Osteoblast (primary cell): ENCODE measurements at regions not wholly inside any gene's neighbourhood (a gene's known extent, or its start where the extent isn't known, plus 50 kb on each side); places are given as distances from the start of the nearest gene placed in this dataset. TPM values are rescaled to one million over a fixed set of nuclear protein-coding genes. Genes with fewer than 3 reads are reported as not detected.

ENCODE experiments used
- DNase-seq: peaks from one replicate; pipeline ENCODE4 v3.0.0; 2011; ENCODE audit warnings: low spot score, mixed read lengths; ENCODE audit not compliant: insufficient read length; ENCODE audit errors: missing footprints
- H2AFZ ChIP-seq: 2 replicates; pipeline ENCODE4 v1.6.0; 2011; ENCODE audit warnings: mild to moderate bottlenecking, low read length
- H3K27ac ChIP-seq: 2 replicates; pipeline ENCODE4 v1.5.1; 2011; ENCODE audit warnings: mild to moderate bottlenecking, low read depth, low read length, moderate library complexity
- H3K27me3 ChIP-seq: 2 replicates; pipeline ENCODE4 v1.6.0; 2012; ENCODE audit warnings: mild to moderate bottlenecking, control low read depth, inconsistent platforms, low read length, moderate library complexity; ENCODE audit not compliant: insufficient read depth
- H3K36me3 ChIP-seq: 2 replicates; pipeline ENCODE4 v1.5.1; 2011; ENCODE audit warnings: mild to moderate bottlenecking, low read length, control low read depth, moderate library complexity; ENCODE audit not compliant: insufficient read depth
- H3K4me1 ChIP-seq: 2 replicates; pipeline ENCODE4 v1.5.1; 2011; ENCODE audit warnings: mild to moderate bottlenecking, low read length, control low read depth, moderate library complexity; ENCODE audit not compliant: insufficient read depth
- H3K4me2 ChIP-seq: 2 replicates; pipeline ENCODE4 v1.6.0; 2011; ENCODE audit warnings: mild to moderate bottlenecking, low read length; ENCODE audit not compliant: insufficient read depth
- H3K4me3 ChIP-seq: fragments of 200-600 bp; sonication (generic); 3 replicates; pipeline ENCODE4 v1.5.1; 2012; ENCODE audit warnings: mild to moderate bottlenecking, low read length, inconsistent platforms; ENCODE audit not compliant: insufficient read depth
- H3K79me2 ChIP-seq: 2 replicates; pipeline ENCODE4 v1.6.0; 2012; ENCODE audit warnings: mild to moderate bottlenecking, low read length, control low read depth, inconsistent platforms; ENCODE audit not compliant: insufficient read depth
- H3K9me3 ChIP-seq: 2 replicates; pipeline ENCODE4 v1.5.1; 2011; ENCODE audit warnings: low read depth, low read length, control low read depth
- H4K20me1 ChIP-seq: 2 replicates; pipeline ENCODE4 v1.6.0; 2012; ENCODE audit warnings: mild to moderate bottlenecking, low read length, control low read depth; ENCODE audit not compliant: insufficient read depth
- small RNA-seq: library from RNA; depleted of rRNA; stranded (forward); fragments of <200 nt; gene quantifications from one replicate; pipeline ENCODE3, GENCODE V24; 2012
- TF ChIP-seq, protein P1 (sequence below): IDR thresholded peaks from 2 replicates; pipeline ENCODE4 v1.5.1; 2011; ENCODE audit warnings: mild to moderate bottlenecking, low read depth, low read length, moderate library complexity; ENCODE audit errors: extremely low read depth

DNA sequence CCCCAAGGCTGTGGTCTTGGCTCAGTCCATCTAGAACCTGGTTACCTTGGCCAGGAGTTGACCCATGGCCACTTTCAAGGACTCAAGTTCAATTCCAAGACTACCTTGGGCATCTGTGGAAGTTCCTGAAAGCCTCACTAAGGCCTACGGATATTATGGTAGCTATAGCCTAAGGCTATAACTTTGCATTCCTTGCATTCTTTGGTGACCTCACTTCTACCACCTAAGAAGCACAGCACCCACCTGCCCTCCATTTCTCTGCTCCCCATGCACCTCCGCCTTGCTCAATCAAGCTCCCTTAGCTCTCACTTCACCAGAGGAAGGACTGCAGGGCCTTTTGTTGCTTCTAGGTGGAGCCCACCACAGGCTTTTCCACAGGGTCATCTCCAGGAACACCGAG lies 50.3 kb upstream of the GALNT18 start:
- Histone ChIP-seq H3K36me3 (no peaks in the 10 kb centered on the region), H3K27me3 (peaks cover 45% of the 10 kb centered on the region), H3K9me3 (peaks cover under 1% of the 10 kb centered on the region), H3K79me2 (no peaks in the 10 kb centered on the region), H3K4me1 (no peaks in the 10 kb centered on the region), H3K4me3 (no peak overlapping the region), H3K4me2 (no peak overlapping the region), H3K27ac (no peak overlapping the region), H2AFZ (no peak overlapping the region), H4K20me1 (no peaks in the 10 kb centered on the region)
- TF ChIP-seq, protein P1, sequence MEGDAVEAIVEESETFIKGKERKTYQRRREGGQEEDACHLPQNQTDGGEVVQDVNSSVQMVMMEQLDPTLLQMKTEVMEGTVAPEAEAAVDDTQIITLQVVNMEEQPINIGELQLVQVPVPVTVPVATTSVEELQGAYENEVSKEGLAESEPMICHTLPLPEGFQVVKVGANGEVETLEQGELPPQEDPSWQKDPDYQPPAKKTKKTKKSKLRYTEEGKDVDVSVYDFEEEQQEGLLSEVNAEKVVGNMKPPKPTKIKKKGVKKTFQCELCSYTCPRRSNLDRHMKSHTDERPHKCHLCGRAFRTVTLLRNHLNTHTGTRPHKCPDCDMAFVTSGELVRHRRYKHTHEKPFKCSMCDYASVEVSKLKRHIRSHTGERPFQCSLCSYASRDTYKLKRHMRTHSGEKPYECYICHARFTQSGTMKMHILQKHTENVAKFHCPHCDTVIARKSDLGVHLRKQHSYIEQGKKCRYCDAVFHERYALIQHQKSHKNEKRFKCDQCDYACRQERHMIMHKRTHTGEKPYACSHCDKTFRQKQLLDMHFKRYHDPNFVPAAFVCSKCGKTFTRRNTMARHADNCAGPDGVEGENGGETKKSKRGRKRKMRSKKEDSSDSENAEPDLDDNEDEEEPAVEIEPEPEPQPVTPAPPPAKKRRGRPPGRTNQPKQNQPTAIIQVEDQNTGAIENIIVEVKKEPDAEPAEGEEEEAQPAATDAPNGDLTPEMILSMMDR, result no peak
- DNase-seq, result no peak

Small RNAs in the stretch of these regions (small RNA-seq; reads per million reads assigned to genes)
- not detected for gene MIR8070
